Caco-2 (cell line): ENCODE measurements at regions not wholly inside any gene's neighbourhood (a gene's known extent, or its start where the extent isn't known, plus 50 kb on each side); places are given as distances from the start of the nearest gene placed in this dataset.

Source experiments
- BruUV-seq: library from RNA; stranded (reverse); fragments of 400-500 nt; replicated peaks from 2 replicates; lab custom pipeline; 2021; lab: Mats Ljungman, UMichigan
- CTCF ChIA-PET: fragments of 300-600 bp; sonication (Branson Sonifier 250); formaldehyde crosslinking; loops from one replicate; lab custom pipeline; 2022; ENCODE audit warnings: antibody characterized with exemption; lab: Charles Lee
- POLR2A ChIA-PET: fragments of 300-600 bp; sonication (Branson Sonifier 250); formaldehyde crosslinking; loops from one replicate; lab custom pipeline; 2022; ENCODE audit warnings: antibody characterized with exemption; lab: Charles Lee
- DNase-seq, 2 experiments: peaks; one replicate each; pipeline versions ENCODE4 v3.0.0 to v3.0.0-alpha.2; 2020 to 2022
- H3K27me3 ChIP-seq: replicated peaks from 2 replicates; pipeline ENCODE4 v1.6.0; 2011; ENCODE audit warnings: low read length; ENCODE audit not compliant: control insufficient read depth, insufficient read depth
- H3K36me3 ChIP-seq: 2 replicates; pipeline ENCODE4 v1.5.1; 2011; ENCODE audit warnings: low read length; ENCODE audit not compliant: control insufficient read depth, insufficient read depth
- H3K4me1 ChIP-seq: fragments of 250-450 bp; sonication (Bioruptor Pico); 2 replicates; pipeline ENCODE4 v1.5.1; 2020; ENCODE audit warnings: mild to moderate bottlenecking
- H3K4me3 ChIP-seq: 2 replicates; pipeline ENCODE4 v1.5.1; 2011; ENCODE audit warnings: low read depth, mild to moderate bottlenecking, control low read depth, low read length
- H3K9me3 ChIP-seq: fragments of 250-450 bp; sonication (Bioruptor Pico); 2 replicates; pipeline ENCODE4 v1.5.1; 2020; ENCODE audit warnings: mild to moderate bottlenecking, moderate library complexity
- H3K27ac Mint-ChIP-seq: one replicate; pipeline ENCODE4 v1.8.0; 2022; ENCODE audit warnings: mixed read lengths; ENCODE audit not compliant: unreplicated experiment
- H3K27me3 Mint-ChIP-seq: one replicate; pipeline ENCODE4 v1.8.0; 2022; ENCODE audit warnings: mixed read lengths; ENCODE audit not compliant: insufficient read depth, unreplicated experiment
- H3K36me3 Mint-ChIP-seq: one replicate; pipeline ENCODE4 v1.8.0; 2022; ENCODE audit warnings: mild to moderate bottlenecking, mixed read lengths; ENCODE audit not compliant: insufficient read depth, unreplicated experiment
- H3K4me1 Mint-ChIP-seq: one replicate; pipeline ENCODE4 v1.8.0; 2022; ENCODE audit warnings: low read depth, mixed read lengths; ENCODE audit not compliant: unreplicated experiment
- H3K4me3 Mint-ChIP-seq: one replicate; pipeline ENCODE4 v1.8.0; 2022; ENCODE audit warnings: mild to moderate bottlenecking, moderate library complexity, mixed read lengths; ENCODE audit not compliant: unreplicated experiment
- H3K9me3 Mint-ChIP-seq: one replicate; pipeline ENCODE4 v1.8.0; 2022; ENCODE audit warnings: mixed read lengths; ENCODE audit not compliant: unreplicated experiment
- intact Hi-C: fragments of 100-400 bp; cut with micrococcal nuclease; formaldehyde crosslinking; loops from one replicate; pipeline ENCODE4 v1.10.0; 2022; ENCODE audit not compliant: unreplicated experiment
- TF ChIP-seq, protein P1 (sequence below), 2 experiments: fragments of 200-600 bp in 1 of 2; IDR thresholded peaks; 1 replicate in 1 of 2; 2 replicates in 1 of 2; pipeline versions ENCODE4 v1.5.1 to v1.8.0; 2011 to 2022; ENCODE audit warnings: antibody characterized with exemption in 1 of 2, control low read depth in 1 of 2, inconsistent platforms in 1 of 2, low read depth in 1 of 2, low read length in 1 of 2, mild to moderate bottlenecking in 1 of 2, moderate library complexity in 1 of 2; ENCODE audit not compliant: insufficient read depth in 1 of 2, severe bottlenecking in 1 of 2, unreplicated experiment in 1 of 2

DNA sequence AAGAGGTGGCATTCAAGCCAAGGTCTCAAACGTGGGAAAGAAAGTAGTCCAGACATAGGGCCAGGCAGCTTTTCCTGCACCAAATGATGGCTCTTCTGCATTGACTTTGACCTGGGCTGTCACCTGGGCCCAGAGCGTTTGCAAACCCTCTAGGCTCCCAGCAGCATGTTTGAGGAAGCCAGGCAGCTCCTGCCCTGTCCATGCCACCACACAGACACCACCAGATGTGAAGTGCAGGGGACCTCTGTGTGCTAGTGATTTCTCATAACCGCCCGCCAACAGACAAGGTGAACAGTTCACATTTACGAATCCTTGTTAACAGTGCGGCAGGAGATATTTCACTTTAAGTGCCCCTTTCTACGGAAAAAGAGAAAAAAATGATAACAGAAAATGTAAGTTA, 49.8 kb upstream of the FAM222A start:
- H3K4me1 ChIP-seq, result no peaks in the 10 kb centered on the region
- CTCF ChIA-PET, result interaction anchor here (0.6 kb wide), 1 partner anchor 30 kb away, joined by 3 read pairs; no protein-coding TSS in a partner anchor
- H3K27me3 Mint-ChIP-seq, result no peaks in the 10 kb centered on the region
- H3K4me1 Mint-ChIP-seq, result no peaks in the 10 kb centered on the region
- H3K27me3 ChIP-seq, result no peaks in the 10 kb centered on the region
- peaks cover 6% of the 10 kb centered on the region; the same call in 1 of the 2 replicates for H3K9me3 ChIP-seq
- H3K36me3 Mint-ChIP-seq, result no peaks in the 10 kb centered on the region
- no peaks in the 10 kb centered on the region for H3K9me3 Mint-ChIP-seq
- no peak overlapping the region for H3K4me3 ChIP-seq
- no peaks in the 10 kb centered on the region for H3K36me3 ChIP-seq
- H3K27ac Mint-ChIP-seq, result no peak overlapping the region
- intact Hi-C loops, result no loop called here
- H3K4me3 Mint-ChIP-seq, result no peak overlapping the region
- BruUV-seq, result no TSS peak
- TF ChIP-seq, protein P1, sequence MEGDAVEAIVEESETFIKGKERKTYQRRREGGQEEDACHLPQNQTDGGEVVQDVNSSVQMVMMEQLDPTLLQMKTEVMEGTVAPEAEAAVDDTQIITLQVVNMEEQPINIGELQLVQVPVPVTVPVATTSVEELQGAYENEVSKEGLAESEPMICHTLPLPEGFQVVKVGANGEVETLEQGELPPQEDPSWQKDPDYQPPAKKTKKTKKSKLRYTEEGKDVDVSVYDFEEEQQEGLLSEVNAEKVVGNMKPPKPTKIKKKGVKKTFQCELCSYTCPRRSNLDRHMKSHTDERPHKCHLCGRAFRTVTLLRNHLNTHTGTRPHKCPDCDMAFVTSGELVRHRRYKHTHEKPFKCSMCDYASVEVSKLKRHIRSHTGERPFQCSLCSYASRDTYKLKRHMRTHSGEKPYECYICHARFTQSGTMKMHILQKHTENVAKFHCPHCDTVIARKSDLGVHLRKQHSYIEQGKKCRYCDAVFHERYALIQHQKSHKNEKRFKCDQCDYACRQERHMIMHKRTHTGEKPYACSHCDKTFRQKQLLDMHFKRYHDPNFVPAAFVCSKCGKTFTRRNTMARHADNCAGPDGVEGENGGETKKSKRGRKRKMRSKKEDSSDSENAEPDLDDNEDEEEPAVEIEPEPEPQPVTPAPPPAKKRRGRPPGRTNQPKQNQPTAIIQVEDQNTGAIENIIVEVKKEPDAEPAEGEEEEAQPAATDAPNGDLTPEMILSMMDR (IDR thresholded peaks at IDR 0.05; ENCODE audit: insufficient read depth in 1 of 2, low read depth in 1 of 2, low read length in 1 of 2, severe bottlenecking in 1 of 2, unreplicated experiment in 1 of 2), result no peak
- POLR2A ChIA-PET, result no interaction called here
- DNase-seq, result no peak
